HCT116 (cell line): ENCODE measurements at regions not wholly inside any gene's neighbourhood (a gene's known extent, or its start where the extent isn't known, plus 50 kb on each side); places are given as distances from the start of the nearest gene placed in this dataset.

ENCODE experiments used
- ATAC-seq: fragments of 200-7000 bp; cut with Tn5 transposase; 2 replicates; pipeline ENCODE4 v1.9.1; 2020; ENCODE audit warnings: mild to moderate bottlenecking, moderate library complexity
- BruUV-seq: library from RNA; stranded (reverse); fragments of 400-500 nt; replicated peaks from 2 replicates; lab custom pipeline; 2021; lab: Mats Ljungman, UMichigan
- CTCF ChIA-PET: fragments of 300-600 bp; sonication (Branson Sonifier 250); formaldehyde crosslinking; loops from one replicate; lab custom pipeline; 2021; ENCODE audit warnings: antibody characterized with exemption; lab: Charles Lee
- POLR2A ChIA-PET: fragments of 300-600, 350-600 bp; sonication (Branson Sonifier 250); formaldehyde crosslinking; loops from one replicate; lab custom pipeline; 2021; ENCODE audit warnings: antibody characterized with exemption; lab: Charles Lee
- RAD21 ChIA-PET, 2 experiments: fragments of 300-600 bp; sonication (Branson Sonifier 250); formaldehyde crosslinking; loops; one replicate each; lab custom pipeline; 2023; ENCODE audit warnings: low total read pairs in 2 of 2; ENCODE audit not compliant: uncharacterized antibody in 2 of 2, unreplicated experiment in 2 of 2, low non-redundant PET in 1 of 2; lab: Charles Lee
- DNase-seq: peaks from one replicate; pipeline ENCODE4 v3.0.0-alpha.2; 2010; ENCODE audit warnings: low read depth, low spot score
- H2AFZ ChIP-seq: fragments of 200-600 bp; shearing (Covaris generic), sonication (generic); 2 replicates; pipeline ENCODE4 v1.6.1; 2017; ENCODE audit warnings: low read depth, mixed run types, mixed read lengths, antibody characterized with exemption, low read length; ENCODE audit not compliant: poor library complexity, severe bottlenecking
- H3K27ac ChIP-seq: 2 replicates; pipeline ENCODE4 v1.5.1; 2012; ENCODE audit warnings: low read depth, low read length
- H3K27me3 ChIP-seq: fragments of 200-600 bp; sonication (generic); 2 replicates; pipeline ENCODE4 v1.6.1; 2016; ENCODE audit warnings: mixed run types, low read length, mixed read lengths; ENCODE audit not compliant: insufficient read depth
- H3K36me3 ChIP-seq, 2 experiments: fragments of 200-500 bp in 1 of 2; fragments of 200-600 bp in 1 of 2; sonication (Bioruptor generic) in 1 of 2; sonication (generic) in 1 of 2; 2 replicates each; pipeline versions ENCODE4 v1.5.1 to v1.6.1; 2014 to 2016; ENCODE audit warnings: low read length in 2 of 2, inconsistent platforms in 1 of 2, mixed read lengths in 1 of 2, mixed run types in 1 of 2; ENCODE audit not compliant: insufficient read depth in 2 of 2, control insufficient read depth in 1 of 2
- H3K4me1 ChIP-seq, 2 experiments: fragments of 200-600 bp in 1 of 2; sonication (generic) in 1 of 2; 2 replicates each; pipeline versions ENCODE4 v1.5.1 to v1.6.1; 2012 to 2017; ENCODE audit warnings: low read length in 2 of 2, inconsistent platforms in 1 of 2, mild to moderate bottlenecking in 1 of 2, mixed read lengths in 1 of 2, mixed run types in 1 of 2, moderate library complexity in 1 of 2; ENCODE audit not compliant: insufficient read depth in 2 of 2, control insufficient read depth in 1 of 2
- H3K4me2 ChIP-seq: fragments of 200-600 bp; sonication (generic); 2 replicates; pipeline ENCODE4 v1.6.1; 2017; ENCODE audit warnings: mixed run types, low read length, mixed read lengths
- H3K4me3 ChIP-seq, 2 experiments: fragments of 200-600 bp in 1 of 2; sonication (generic) in 1 of 2; replicated peaks in 1 of 2; 2 replicates each; pipeline ENCODE4 v1.5.1; 2011 to 2016; ENCODE audit warnings: low read length in 2 of 2, control low read depth in 1 of 2, low read depth in 1 of 2, mild to moderate bottlenecking in 1 of 2, mixed read lengths in 1 of 2, mixed run types in 1 of 2
- H3K79me2 ChIP-seq: fragments of 200-600 bp; sonication (generic); 2 replicates; pipeline ENCODE4 v1.6.1; 2017; ENCODE audit warnings: mild to moderate bottlenecking, mixed run types, low read length, moderate library complexity, mixed read lengths; ENCODE audit not compliant: insufficient read depth
- H3K9ac ChIP-seq: fragments of 200-600 bp; sonication (generic); 2 replicates; pipeline ENCODE4 v1.6.1; 2016; ENCODE audit warnings: low read length, mixed read lengths
- H3K9me2 ChIP-seq: fragments of 200-600 bp; sonication (generic), shearing (Covaris generic); 2 replicates; pipeline ENCODE4 v1.6.1; 2017; ENCODE audit warnings: mixed run types, mild to moderate bottlenecking, moderate library complexity; ENCODE audit not compliant: insufficient read depth
- H3K9me3 ChIP-seq, 2 experiments: fragments of 200-500 bp in 1 of 2; fragments of 200-600 bp in 1 of 2; sonication (Bioruptor generic) in 1 of 2; sonication (generic) in 1 of 2; 2 replicates each; pipeline ENCODE4 v1.6.1; 2014 to 2017; ENCODE audit warnings: low read length in 2 of 2, mixed read lengths in 2 of 2, inconsistent platforms in 1 of 2, low read depth in 1 of 2, mild to moderate bottlenecking in 1 of 2, mixed run types in 1 of 2, moderate library complexity in 1 of 2; ENCODE audit not compliant: control insufficient read depth in 1 of 2, insufficient read depth in 1 of 2
- H4K20me1 ChIP-seq: fragments of 200-600 bp; sonication (generic), shearing (Covaris generic); 2 replicates; pipeline ENCODE4 v1.6.1; 2017; ENCODE audit warnings: mixed run types, mild to moderate bottlenecking, moderate library complexity; ENCODE audit not compliant: insufficient read depth
- EGR1 ChIP-seq: IDR thresholded peaks from 2 replicates; pipeline ENCODE4 v1.6.1; 2012; ENCODE audit warnings: low read depth
- POLR2A ChIP-seq: IDR thresholded peaks from 2 replicates; pipeline ENCODE4 v1.7.0; 2011; ENCODE audit warnings: borderline replicate concordance; ENCODE audit not compliant: insufficient read depth, insufficient read length; ENCODE audit errors: extremely low read depth
- REST ChIP-seq: IDR thresholded peaks from 2 replicates; pipeline ENCODE4 v1.6.1; 2012; ENCODE audit warnings: low read depth
- YY1 ChIP-seq: IDR thresholded peaks from 2 replicates; pipeline ENCODE4 v1.6.1; 2011; ENCODE audit warnings: low read length, low read depth, moderate library complexity, mild to moderate bottlenecking; ENCODE audit not compliant: insufficient replicate concordance; ENCODE audit errors: extremely low read depth
- ZNF274 ChIP-seq: fragments of 200-500 bp; sonication (Bioruptor generic); IDR thresholded peaks from 2 replicates; pipeline ENCODE4 v1.6.1; 2014; ENCODE audit warnings: mild to moderate bottlenecking, low read depth, low read length, inconsistent platforms
- intact Hi-C: fragments of 100-400 bp; cut with micrococcal nuclease; formaldehyde crosslinking; loops from 2 replicates; pipeline ENCODE4 v1.10.0; 2022
- TF ChIP-seq, protein P1 (sequence below), 3 experiments: fragments of 200-600 bp in 1 of 3; sonication (generic) in 1 of 3; IDR thresholded peaks in 2 of 3; conservative IDR thresholded peaks in 1 of 3; 2 replicates each; pipeline ENCODE4 v1.5.1; 2012 to 2017; ENCODE audit warnings: low read depth in 2 of 3, low read length in 2 of 3, antibody characterized with exemption in 1 of 3, borderline replicate concordance in 1 of 3, control low read depth in 1 of 3, mild to moderate bottlenecking in 1 of 3, mixed read lengths in 1 of 3, mixed run types in 1 of 3, moderate library complexity in 1 of 3; ENCODE audit not compliant: insufficient read depth in 1 of 3

- H3K9me2 ChIP-seq = no peaks in the 10 kb centered on the region
- no peaks in the 10 kb centered on the region for H3K36me3 ChIP-seq
- H3K79me2 ChIP-seq = no peaks in the 10 kb centered on the region
- ChIA-PET POLR2A (no interaction called here), RAD21 (no interaction called here), CTCF (no interaction called here)
- ATAC-seq = no peak
- DNase-seq = no peak
- no peak overlapping the region for H3K27ac ChIP-seq
- H2AFZ ChIP-seq = no peak overlapping the region
- no peaks in the 10 kb centered on the region for H3K4me1 ChIP-seq
- no peaks in the 10 kb centered on the region for H3K9me3 ChIP-seq
- no TSS peak for BruUV-seq
- no peaks in the 10 kb centered on the region for H4K20me1 ChIP-seq
- TF ChIP-seq REST (no peak), YY1 (no peak), ZNF274 (no peak), EGR1 (no peak), POLR2A (no peak)
- TF ChIP-seq, protein P1, sequence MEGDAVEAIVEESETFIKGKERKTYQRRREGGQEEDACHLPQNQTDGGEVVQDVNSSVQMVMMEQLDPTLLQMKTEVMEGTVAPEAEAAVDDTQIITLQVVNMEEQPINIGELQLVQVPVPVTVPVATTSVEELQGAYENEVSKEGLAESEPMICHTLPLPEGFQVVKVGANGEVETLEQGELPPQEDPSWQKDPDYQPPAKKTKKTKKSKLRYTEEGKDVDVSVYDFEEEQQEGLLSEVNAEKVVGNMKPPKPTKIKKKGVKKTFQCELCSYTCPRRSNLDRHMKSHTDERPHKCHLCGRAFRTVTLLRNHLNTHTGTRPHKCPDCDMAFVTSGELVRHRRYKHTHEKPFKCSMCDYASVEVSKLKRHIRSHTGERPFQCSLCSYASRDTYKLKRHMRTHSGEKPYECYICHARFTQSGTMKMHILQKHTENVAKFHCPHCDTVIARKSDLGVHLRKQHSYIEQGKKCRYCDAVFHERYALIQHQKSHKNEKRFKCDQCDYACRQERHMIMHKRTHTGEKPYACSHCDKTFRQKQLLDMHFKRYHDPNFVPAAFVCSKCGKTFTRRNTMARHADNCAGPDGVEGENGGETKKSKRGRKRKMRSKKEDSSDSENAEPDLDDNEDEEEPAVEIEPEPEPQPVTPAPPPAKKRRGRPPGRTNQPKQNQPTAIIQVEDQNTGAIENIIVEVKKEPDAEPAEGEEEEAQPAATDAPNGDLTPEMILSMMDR (IDR thresholded peaks at IDR 0.05 in 2 of 3, conservative IDR thresholded peaks at IDR 0.05 in 1 of 3; ENCODE audit: borderline replicate concordance in 1 of 3, insufficient read depth in 1 of 3, low read depth in 2 of 3, low read length in 2 of 3) = no peak
- H3K4me3 ChIP-seq = no peak overlapping the region
- H3K4me2 ChIP-seq = no peak overlapping the region
- intact Hi-C loops = no loop called here
- no peak overlapping the region for H3K9ac ChIP-seq
- H3K27me3 ChIP-seq = no peaks in the 10 kb centered on the region
Measured at GRCh38 chr3:145269106-145269505, 891.9 kb downstream of the PLOD2 start.
